ENCODE measurements at regions not wholly inside any gene's neighbourhood (a gene's known extent, or its start where the extent isn't known, plus 50 kb on each side); places are given as distances from the start of the nearest gene placed in this dataset.

GRCh38 chr18:34543945-34544344, 166.2 kb upstream of the DTNA start:
- Histone ChIP-seq H3K27ac (ENCODE audit: low read length) (no peak overlapping the region), H3K4me3 (ENCODE audit: low read depth in 2 of 2, low read length in 2 of 2) (no peak overlapping the region), H3K9me3 (ENCODE audit: control insufficient read depth, insufficient read depth, low read depth, low read length) (no peaks in the 10 kb centered on the region), H3K36me3 (ENCODE audit: control insufficient read depth, insufficient read depth, low read length) (no peaks in the 10 kb centered on the region), H3K4me1 (ENCODE audit: control insufficient read depth, insufficient read depth, low read length) (no peaks in the 10 kb centered on the region), H3K27me3 (ENCODE audit: control insufficient read depth, insufficient read depth, low read length) (no peaks in the 10 kb centered on the region)
- in situ Hi-C loops (cut with HindIII; ENCODE audit: low pct_unique_long_range_greater_than_20kb, low sequenced_read_pairs) (no loop called here), intact Hi-C loops (cut with micrococcal nuclease; ENCODE audit: unreplicated experiment) (no loop called here)
- CTCF ChIA-PET, result no interaction called here
- POLR2A ChIA-PET, result no interaction called here
- no peak for ATAC-seq
- DNase-seq (ENCODE audit: low read depth, low spot score), result no peak
- BruUV-seq (replicated peaks), result no TSS peak
- TF ChIP-seq POLR2AphosphoS5 (IDR thresholded peaks at IDR 0.05; ENCODE audit: low read depth, low read length) (no peak), TCF7L2 (IDR thresholded peaks at IDR 0.05; ENCODE audit: low read depth, low read length) (no peak), REST (IDR thresholded peaks at IDR 0.05; ENCODE audit: insufficient read depth in 1 of 2, low read depth in 2 of 2, low read length in 1 of 2) (no peak), CTCF (IDR thresholded peaks at IDR 0.05) (no peak), SIN3A (IDR thresholded peaks at IDR 0.05; ENCODE audit: borderline replicate concordance, insufficient read depth, low read depth, low read length) (no peak)

- ATAC-seq, result no peak
- Histone ChIP-seq H3K27ac (ENCODE audit: low read length) (no peak overlapping the region), H3K4me3 (ENCODE audit: low read depth in 2 of 2, low read length in 2 of 2) (no peak overlapping the region), H3K4me1 (ENCODE audit: control insufficient read depth, insufficient read depth, low read length) (no peaks in the 10 kb centered on the region), H3K27me3 (ENCODE audit: control insufficient read depth, insufficient read depth, low read length) (no peaks in the 10 kb centered on the region), H3K36me3 (ENCODE audit: control insufficient read depth, insufficient read depth, low read length) (no peaks in the 10 kb centered on the region), H3K9me3 (ENCODE audit: control insufficient read depth, insufficient read depth, low read depth, low read length) (no peaks in the 10 kb centered on the region)
- TF ChIP-seq CTCF (IDR thresholded peaks at IDR 0.05), result no peak
- no peak for TF ChIP-seq SIN3A (IDR thresholded peaks at IDR 0.05; ENCODE audit: borderline replicate concordance, insufficient read depth, low read depth, low read length)
- TF ChIP-seq TCF7L2 (IDR thresholded peaks at IDR 0.05; ENCODE audit: low read depth, low read length), result no peak
- no peak for TF ChIP-seq POLR2AphosphoS5 (IDR thresholded peaks at IDR 0.05; ENCODE audit: low read depth, low read length)
- TF ChIP-seq REST (IDR thresholded peaks at IDR 0.05; ENCODE audit: insufficient read depth in 1 of 2, low read depth in 2 of 2, low read length in 1 of 2), result no peak
- in situ Hi-C loops (cut with HindIII; ENCODE audit: low pct_unique_long_range_greater_than_20kb, low sequenced_read_pairs) (no loop called here), intact Hi-C loops (cut with micrococcal nuclease; ENCODE audit: unreplicated experiment) (no loop called here)
- POLR2A ChIA-PET, result no interaction called here
- DNase-seq (ENCODE audit: low read depth, low spot score), result no peak
- no TSS peak for BruUV-seq (replicated peaks)
- CTCF ChIA-PET, result no interaction called here
Observed at GRCh38 chr18:34544930-34545329, 165.2 kb upstream of the DTNA start.

Measured in Panc1 (cell line).